ENCODE measurements at regions not wholly inside any gene's neighbourhood (a gene's known extent, or its start where the extent isn't known, plus 50 kb on each side); places are given as distances from the start of the nearest gene placed in this dataset.

DNA sequence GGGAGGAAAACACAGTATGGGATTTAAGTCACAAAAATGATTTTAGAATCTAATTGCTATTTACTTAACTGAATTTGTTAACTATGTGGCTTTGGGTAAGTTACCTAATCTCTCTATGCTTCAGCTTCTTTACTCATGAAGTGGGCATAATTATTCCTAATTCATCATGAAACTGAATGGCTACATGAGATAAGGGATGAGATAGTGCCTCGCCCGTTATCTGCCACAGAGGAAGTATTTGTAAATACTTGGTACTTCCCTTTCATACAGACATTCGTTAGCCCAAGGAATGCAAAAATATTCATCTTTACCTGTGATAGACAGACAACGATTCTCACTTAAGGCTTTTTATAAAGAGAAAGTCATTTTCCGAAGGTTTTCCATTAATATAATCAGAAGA, 221.2 kb upstream of the BLID start:
- Histone ChIP-seq H3K36me3 (ENCODE audit: control insufficient read depth, insufficient read depth, low read length) (no peaks in the 10 kb centered on the region), H3K9me3 (ENCODE audit: control insufficient read depth, low read depth, low read length) (no peaks in the 10 kb centered on the region), H3K27me3 (ENCODE audit: control insufficient read depth, insufficient read depth, low read length) (no peaks in the 10 kb centered on the region), H3K4me1 (ENCODE audit: control insufficient read depth, insufficient read depth, low read length) (no peaks in the 10 kb centered on the region), H3K27ac (ENCODE audit: low read length) (no peak overlapping the region), H3K4me3 (ENCODE audit: low read length) (no peak overlapping the region)
- no peak for DNase-seq
- WGBS (ENCODE audit: insufficient coverage, low lambda C conversion rate) = no CpG with 5 or more reads among the region's 5 CpGs

DNA sequence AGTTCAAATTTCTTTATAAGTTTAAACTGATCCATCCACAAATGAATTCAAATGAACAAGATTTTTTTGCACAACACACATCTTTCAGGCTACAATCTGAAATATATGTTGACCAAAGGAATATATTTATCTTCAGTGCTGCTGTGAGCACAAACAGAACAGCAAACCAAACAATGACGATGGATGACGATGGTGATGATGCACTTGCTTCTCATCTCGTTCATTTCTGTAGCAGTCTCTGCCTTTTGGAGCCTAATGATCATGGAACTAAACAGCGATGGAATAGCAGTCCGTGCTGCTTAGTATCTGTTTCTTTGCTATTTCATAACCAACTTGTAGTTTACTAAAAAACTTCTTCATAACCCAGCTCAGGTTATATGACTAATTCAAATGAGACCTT, 220.7 kb upstream of the BLID start:
- H3K27ac ChIP-seq (ENCODE audit: low read length) = no peak overlapping the region
- no peaks in the 10 kb centered on the region for H3K36me3 ChIP-seq (ENCODE audit: control insufficient read depth, insufficient read depth, low read length)
- WGBS (ENCODE audit: insufficient coverage, low lambda C conversion rate) = no CpG with 5 or more reads among the region's 5 CpGs
- H3K9me3 ChIP-seq (ENCODE audit: control insufficient read depth, low read depth, low read length) = no peaks in the 10 kb centered on the region
- H3K4me3 ChIP-seq (ENCODE audit: low read length) = no peak overlapping the region
- no peaks in the 10 kb centered on the region for H3K4me1 ChIP-seq (ENCODE audit: control insufficient read depth, insufficient read depth, low read length)
- H3K27me3 ChIP-seq (ENCODE audit: control insufficient read depth, insufficient read depth, low read length) = no peaks in the 10 kb centered on the region
- no peak for DNase-seq

DNA sequence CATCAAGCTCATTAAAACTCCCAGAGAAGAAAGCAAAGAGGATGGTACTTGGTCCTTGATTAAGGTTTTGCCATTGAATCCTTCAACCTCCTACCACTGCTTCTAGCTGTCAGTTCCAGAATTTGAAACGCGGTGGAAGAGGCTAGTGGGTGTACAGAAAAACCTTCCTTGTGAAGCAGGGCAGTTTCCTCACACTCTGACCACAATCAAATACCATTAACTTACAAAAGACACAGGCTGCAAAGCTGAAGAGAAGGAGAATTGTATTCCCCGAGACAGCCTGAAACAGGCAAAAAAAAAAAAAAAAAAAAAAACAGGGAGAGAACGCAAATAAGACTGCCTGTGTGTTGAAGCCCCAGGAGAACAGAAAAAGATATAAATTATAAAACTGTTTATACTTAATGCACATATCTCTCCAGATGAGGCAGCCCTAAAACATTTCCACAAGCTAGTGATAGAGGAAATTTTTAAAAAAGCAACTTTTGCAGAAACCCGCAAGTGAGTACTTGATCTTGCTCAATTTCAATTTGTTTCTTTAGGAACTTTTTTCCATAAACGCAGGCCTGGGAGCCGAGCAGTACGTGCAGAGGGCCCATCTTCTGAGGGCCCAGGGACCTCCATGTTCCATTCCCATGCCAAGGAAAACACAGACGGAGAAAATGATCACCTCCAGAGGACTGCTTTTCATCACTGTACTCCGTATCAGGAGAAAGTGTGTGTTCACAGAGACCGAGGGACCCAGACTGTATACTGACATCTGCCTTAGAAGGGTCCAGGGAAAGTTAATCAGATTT, 218.7 kb upstream of the BLID start:
- 83% methylated on average over 3 of the region's 11 CpGs for WGBS (ENCODE audit: insufficient coverage, low lambda C conversion rate)
- H3K4me1 ChIP-seq (ENCODE audit: control insufficient read depth, insufficient read depth, low read length) = no peaks in the 10 kb centered on the region
- no peaks in the 10 kb centered on the region for H3K27me3 ChIP-seq (ENCODE audit: control insufficient read depth, insufficient read depth, low read length)
- no peak overlapping the region for H3K4me3 ChIP-seq (ENCODE audit: low read length)
- H3K9me3 ChIP-seq (ENCODE audit: control insufficient read depth, low read depth, low read length) = no peaks in the 10 kb centered on the region
- peak in 1 of 2 donors; percentile 6 for DNase-seq
- H3K27ac ChIP-seq (ENCODE audit: low read length) = peak overlapping the region; percentile 40
- H3K36me3 ChIP-seq (ENCODE audit: control insufficient read depth, insufficient read depth, low read length) = no peaks in the 10 kb centered on the region

DNA sequence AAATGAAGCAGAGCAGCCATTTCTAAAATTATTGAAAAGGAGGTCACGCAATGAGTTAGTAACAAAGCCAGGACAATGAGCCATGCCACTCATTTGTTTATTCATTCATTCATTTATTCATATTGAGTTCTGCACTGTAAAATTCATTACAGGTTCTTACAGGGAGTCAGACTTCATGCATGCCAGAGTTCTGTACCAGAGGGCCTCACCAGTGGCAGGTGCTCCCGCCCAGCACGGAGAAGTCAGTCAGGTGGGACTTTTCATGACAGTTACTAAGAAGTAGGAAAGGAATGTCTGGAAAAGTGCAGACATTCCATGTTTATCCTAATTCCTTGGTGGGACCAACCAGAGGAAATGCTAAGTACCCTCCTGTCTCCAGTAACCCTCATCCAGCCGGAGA, 217.5 kb upstream of the BLID start:
- WGBS (ENCODE audit: insufficient coverage, low lambda C conversion rate) = 100% methylated on average over 1 of the region's 4 CpGs
- no peak overlapping the region for H3K27ac ChIP-seq (ENCODE audit: low read length)
- no peaks in the 10 kb centered on the region for H3K9me3 ChIP-seq (ENCODE audit: control insufficient read depth, low read depth, low read length)

DNA sequence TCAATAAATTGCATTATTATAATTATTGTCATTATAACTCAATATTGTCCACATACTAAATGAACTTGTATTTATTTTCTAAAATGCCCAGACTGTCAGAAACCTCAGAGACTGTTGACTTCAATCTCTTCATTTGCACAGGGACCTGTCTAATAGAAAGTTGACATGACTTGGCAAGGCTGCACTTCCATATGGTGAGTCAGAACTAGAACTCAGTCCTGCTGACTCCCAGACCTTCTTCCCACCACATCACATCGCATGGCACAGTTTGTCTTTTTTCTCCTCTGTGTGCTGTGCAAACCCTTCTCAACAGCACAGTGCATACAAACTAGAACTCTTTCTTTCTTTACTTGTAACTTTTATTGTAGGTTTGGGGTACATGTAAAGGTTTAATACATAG, 215.1 kb upstream of the BLID start:
- Histone ChIP-seq H3K4me1 (ENCODE audit: control insufficient read depth, insufficient read depth, low read length) (no peaks in the 10 kb centered on the region), H3K36me3 (ENCODE audit: control insufficient read depth, insufficient read depth, low read length) (no peaks in the 10 kb centered on the region), H3K27me3 (ENCODE audit: control insufficient read depth, insufficient read depth, low read length) (no peaks in the 10 kb centered on the region), H3K4me3 (ENCODE audit: low read length) (no peak overlapping the region), H3K9me3 (ENCODE audit: control insufficient read depth, low read depth, low read length) (no peaks in the 10 kb centered on the region), H3K27ac (ENCODE audit: low read length) (no peak overlapping the region)
- 86% methylated on average over 1 of the region's 1 CpG for WGBS (ENCODE audit: insufficient coverage, low lambda C conversion rate)
- no peak for DNase-seq

More for the DNA sequence above, 217.5 kb upstream of the BLID start:
- no peak for DNase-seq
- Histone ChIP-seq H3K36me3 (ENCODE audit: control insufficient read depth, insufficient read depth, low read length) (no peaks in the 10 kb centered on the region), H3K27me3 (ENCODE audit: control insufficient read depth, insufficient read depth, low read length) (no peaks in the 10 kb centered on the region), H3K4me3 (ENCODE audit: low read length) (no peak overlapping the region), H3K4me1 (ENCODE audit: control insufficient read depth, insufficient read depth, low read length) (no peaks in the 10 kb centered on the region)

DNA sequence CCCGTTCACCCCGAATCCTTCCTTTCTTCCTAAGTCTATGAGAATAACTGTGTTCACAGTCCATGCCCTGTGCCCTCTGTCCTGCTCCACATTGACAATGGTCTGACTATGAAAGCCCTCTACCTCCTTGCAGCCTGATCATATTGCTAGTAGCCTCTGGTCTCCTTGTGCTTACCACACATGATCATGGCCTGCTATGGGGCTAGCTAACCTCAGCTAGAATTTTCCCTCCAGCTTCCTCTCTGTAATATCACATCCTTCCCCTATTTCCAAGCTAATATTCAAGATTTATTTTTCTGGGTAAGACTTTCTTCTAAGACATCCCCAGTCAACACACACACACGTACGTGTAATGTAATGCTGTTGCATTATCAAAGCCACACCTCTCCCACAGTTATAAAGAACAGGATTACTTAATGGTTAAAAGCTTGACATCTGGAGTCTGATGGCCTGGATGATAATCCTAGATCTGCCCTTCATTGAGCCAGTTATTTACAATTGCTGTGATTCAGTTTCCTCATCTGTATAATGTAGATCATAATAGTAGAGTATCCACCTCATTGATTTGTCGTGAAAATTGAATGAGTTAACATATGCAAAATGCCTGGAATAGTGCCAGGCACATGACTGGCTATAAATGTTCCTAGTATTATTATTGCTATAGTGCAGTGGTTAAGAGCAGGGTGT, 214.4 kb upstream of the BLID start:
- Histone ChIP-seq H3K9me3 (ENCODE audit: control insufficient read depth, low read depth, low read length) (no peaks in the 10 kb centered on the region), H3K36me3 (ENCODE audit: control insufficient read depth, insufficient read depth, low read length) (no peaks in the 10 kb centered on the region), H3K27me3 (ENCODE audit: control insufficient read depth, insufficient read depth, low read length) (no peaks in the 10 kb centered on the region), H3K4me3 (ENCODE audit: low read length) (no peak overlapping the region), H3K4me1 (ENCODE audit: control insufficient read depth, insufficient read depth, low read length) (no peaks in the 10 kb centered on the region), H3K27ac (ENCODE audit: low read length) (no peak overlapping the region)
- no peak for DNase-seq
- 100% methylated on average over 2 of the region's 5 CpGs for WGBS (ENCODE audit: insufficient coverage, low lambda C conversion rate)

DNA sequence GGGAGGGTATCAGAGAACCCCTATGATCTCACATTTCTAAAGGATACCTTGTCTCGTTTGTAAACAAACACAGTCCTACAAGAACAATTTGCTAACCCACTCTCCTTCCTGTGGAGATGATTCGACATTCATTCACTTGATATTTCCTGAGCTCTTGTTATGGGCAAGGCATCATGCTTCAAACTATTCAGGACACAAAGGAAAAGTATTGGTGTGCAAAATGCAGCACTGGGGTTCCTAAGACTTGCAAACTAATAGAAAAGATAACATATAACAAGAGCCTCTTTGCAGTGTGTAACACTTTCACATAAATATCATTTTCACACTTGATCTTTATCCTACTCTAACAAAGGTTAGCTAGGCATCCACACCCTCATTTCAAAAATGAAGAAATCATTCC, 211.5 kb upstream of the BLID start:
- Histone ChIP-seq H3K36me3 (ENCODE audit: control insufficient read depth, insufficient read depth, low read length) (no peaks in the 10 kb centered on the region), H3K4me3 (ENCODE audit: low read length) (no peak overlapping the region), H3K27me3 (ENCODE audit: control insufficient read depth, insufficient read depth, low read length) (no peaks in the 10 kb centered on the region), H3K4me1 (ENCODE audit: control insufficient read depth, insufficient read depth, low read length) (no peaks in the 10 kb centered on the region), H3K27ac (ENCODE audit: low read length) (no peak overlapping the region), H3K9me3 (ENCODE audit: control insufficient read depth, low read depth, low read length) (no peaks in the 10 kb centered on the region)
- DNase-seq = no peak
- no CpG with 5 or more reads among the region's 2 CpGs for WGBS (ENCODE audit: insufficient coverage, low lambda C conversion rate)

DNA sequence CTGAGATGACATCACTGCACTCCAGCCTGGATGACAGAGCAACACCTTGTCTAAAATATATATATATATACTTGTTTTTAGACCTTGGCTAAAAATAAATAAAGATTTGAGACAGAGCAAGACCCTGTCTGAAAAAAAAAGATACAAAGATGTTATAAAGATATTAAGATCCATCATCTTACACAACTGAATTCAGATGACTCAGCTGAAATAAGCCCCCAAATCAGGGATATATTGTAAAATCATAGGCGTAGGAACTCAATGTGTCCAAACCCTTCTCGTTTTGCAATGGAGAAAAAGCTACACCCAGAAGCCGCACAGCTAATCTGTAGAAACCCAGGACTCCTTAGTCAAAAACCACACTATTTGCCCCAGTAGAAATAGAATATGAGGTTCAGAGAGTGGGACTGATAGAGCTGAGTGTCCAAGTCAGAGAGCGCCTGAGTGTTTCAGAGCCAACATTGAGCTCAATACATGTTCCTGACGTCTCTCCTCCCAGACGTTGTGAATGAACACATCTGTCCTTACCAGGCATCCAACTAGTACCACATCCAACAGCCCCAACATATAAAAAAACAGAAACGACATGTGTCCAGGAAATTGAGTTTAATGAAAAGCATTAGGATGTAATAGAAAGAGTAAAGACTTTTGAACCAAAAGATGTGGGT, 207.9 kb upstream of the BLID start:
- no peaks in the 10 kb centered on the region for H3K4me1 ChIP-seq (ENCODE audit: control insufficient read depth, insufficient read depth, low read length)
- WGBS (ENCODE audit: insufficient coverage, low lambda C conversion rate) = 0% methylated on average over 1 of the region's 7 CpGs
- no peak overlapping the region for H3K27ac ChIP-seq (ENCODE audit: low read length)
- H3K4me3 ChIP-seq (ENCODE audit: low read length) = no peak overlapping the region
- DNase-seq = no peak
- no peaks in the 10 kb centered on the region for H3K36me3 ChIP-seq (ENCODE audit: control insufficient read depth, insufficient read depth, low read length)
- no peaks in the 10 kb centered on the region for H3K27me3 ChIP-seq (ENCODE audit: control insufficient read depth, insufficient read depth, low read length)
- no peaks in the 10 kb centered on the region for H3K9me3 ChIP-seq (ENCODE audit: control insufficient read depth, low read depth, low read length)

DNA sequence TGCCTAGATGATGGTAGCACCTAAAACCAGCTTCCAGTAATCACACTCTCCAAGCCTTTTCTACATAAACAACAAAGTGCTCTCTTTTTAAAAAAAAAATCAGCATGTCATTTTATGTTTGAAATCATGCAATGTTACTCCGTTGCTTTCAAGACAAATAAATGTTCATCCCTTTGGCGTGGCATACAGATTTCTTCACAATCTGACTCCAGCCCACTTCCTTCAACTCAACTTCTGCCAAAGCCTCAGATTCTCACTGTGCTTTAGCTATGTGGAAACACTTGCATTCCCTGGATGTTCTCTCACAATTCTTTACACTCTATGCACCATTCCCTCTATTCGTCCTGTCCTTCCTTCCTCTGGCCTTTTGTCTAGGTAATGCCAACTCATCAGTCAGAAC, 206.3 kb upstream of the BLID start:
- Histone ChIP-seq H3K27me3 (ENCODE audit: control insufficient read depth, insufficient read depth, low read length) (no peaks in the 10 kb centered on the region), H3K36me3 (ENCODE audit: control insufficient read depth, insufficient read depth, low read length) (no peaks in the 10 kb centered on the region), H3K4me1 (ENCODE audit: control insufficient read depth, insufficient read depth, low read length) (no peaks in the 10 kb centered on the region), H3K9me3 (ENCODE audit: control insufficient read depth, low read depth, low read length) (no peaks in the 10 kb centered on the region), H3K27ac (ENCODE audit: low read length) (no peak overlapping the region), H3K4me3 (ENCODE audit: low read length) (no peak overlapping the region)
- DNase-seq = no peak
- WGBS (ENCODE audit: insufficient coverage, low lambda C conversion rate) = 57% methylated on average over 1 of the region's 3 CpGs

DNA sequence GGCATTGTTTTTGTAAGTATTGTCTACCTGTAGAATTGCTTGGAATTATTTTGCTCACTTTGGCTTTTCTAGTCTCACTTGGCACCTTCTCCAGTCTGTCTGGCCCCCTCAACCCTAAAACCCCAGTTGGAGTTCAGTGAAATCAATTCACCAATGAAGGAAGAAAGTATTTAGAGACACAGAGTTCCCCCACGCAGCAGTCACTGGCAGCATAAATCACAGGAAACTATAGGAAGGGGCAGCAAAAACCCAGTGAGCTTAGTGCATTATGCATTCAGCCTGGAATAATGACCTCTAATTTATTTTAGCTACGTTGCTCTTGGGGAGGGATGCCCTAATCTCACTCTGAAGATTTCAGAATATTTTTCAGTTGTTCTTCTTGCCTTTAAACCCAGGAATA, 204.7 kb upstream of the BLID start:
- Histone ChIP-seq H3K4me3 (ENCODE audit: low read length) (no peak overlapping the region), H3K27me3 (ENCODE audit: control insufficient read depth, insufficient read depth, low read length) (no peaks in the 10 kb centered on the region), H3K9me3 (ENCODE audit: control insufficient read depth, low read depth, low read length) (no peaks in the 10 kb centered on the region), H3K36me3 (ENCODE audit: control insufficient read depth, insufficient read depth, low read length) (no peaks in the 10 kb centered on the region), H3K4me1 (ENCODE audit: control insufficient read depth, insufficient read depth, low read length) (no peaks in the 10 kb centered on the region), H3K27ac (ENCODE audit: low read length) (no peak overlapping the region)
- no CpG with 5 or more reads among the region's 2 CpGs for WGBS (ENCODE audit: insufficient coverage, low lambda C conversion rate)
- no peak for DNase-seq

All from large intestine (tissue), 3 donors.